ENCODE measurements at regions not wholly inside any gene's neighbourhood (a gene's known extent, or its start where the extent isn't known, plus 50 kb on each side); places are given as distances from the start of the nearest gene placed in this dataset.

GRCh38 chr6:119428633-119429032, 79.1 kb upstream of the MAN1A1 start:
- H3K36me3 ChIP-seq (ENCODE audit: insufficient read depth) = no peaks in the 10 kb centered on the region
- DNase-seq (ENCODE audit: low spot score) (no peak), ATAC-seq (no peak)
- no peaks in the 10 kb centered on the region for H4K20me1 ChIP-seq (replicated peaks; ENCODE audit: insufficient read depth)
- no peaks in the 10 kb centered on the region for H3K9me2 ChIP-seq (ENCODE audit: insufficient read depth)
- H3K4me1 ChIP-seq (ENCODE audit: insufficient read depth) = no peaks in the 10 kb centered on the region
- no peaks in the 10 kb centered on the region for H3K27me3 ChIP-seq (ENCODE audit: insufficient read depth)
- no peaks in the 10 kb centered on the region for H3K36me3 Mint-ChIP-seq (ENCODE audit: low read depth)
- H3K4me2 ChIP-seq = no peak overlapping the region
- no peaks in the 10 kb centered on the region; the same call in 2 of the 3 replicates for H3K9me3 Mint-ChIP-seq
- no peaks in the 10 kb centered on the region for H3K4me1 Mint-ChIP-seq
- no peak overlapping the region for H3K27ac Mint-ChIP-seq
- no peaks in the 10 kb centered on the region for H3K79me2 ChIP-seq (replicated peaks; ENCODE audit: insufficient read depth)
- no peak overlapping the region for H3K4me3 Mint-ChIP-seq
- no peak overlapping the region for H3K27ac ChIP-seq (ENCODE audit: low read depth)
- no peak overlapping the region for H2AFZ ChIP-seq
- TF ChIP-seq NANOG (IDR thresholded peaks at IDR 0.05; ENCODE audit: borderline replicate concordance) (no peak), ZNF462 (CRISPR knock-in tag; IDR thresholded peaks at IDR 0.05) (no peak), ZNF114 (CRISPR knock-in tag; IDR thresholded peaks at IDR 0.05) (no peak), POLR2AphosphoS5 (IDR thresholded peaks at IDR 0.05; ENCODE audit: low read depth) (no peak), JUNB (IDR thresholded peaks at IDR 0.05; ENCODE audit: unreplicated experiment) (no peak), STAT1 (IDR thresholded peaks at IDR 0.05; ENCODE audit: unreplicated experiment) (no peak)
- no peak overlapping the region for H3K4me3 ChIP-seq
- no peaks in the 10 kb centered on the region for H3K27me3 Mint-ChIP-seq (ENCODE audit: insufficient read depth, low read depth, poor library complexity)
- H3F3A ChIP-seq (replicated peaks; ENCODE audit: low read depth) = no peaks in the 10 kb centered on the region

DNA sequence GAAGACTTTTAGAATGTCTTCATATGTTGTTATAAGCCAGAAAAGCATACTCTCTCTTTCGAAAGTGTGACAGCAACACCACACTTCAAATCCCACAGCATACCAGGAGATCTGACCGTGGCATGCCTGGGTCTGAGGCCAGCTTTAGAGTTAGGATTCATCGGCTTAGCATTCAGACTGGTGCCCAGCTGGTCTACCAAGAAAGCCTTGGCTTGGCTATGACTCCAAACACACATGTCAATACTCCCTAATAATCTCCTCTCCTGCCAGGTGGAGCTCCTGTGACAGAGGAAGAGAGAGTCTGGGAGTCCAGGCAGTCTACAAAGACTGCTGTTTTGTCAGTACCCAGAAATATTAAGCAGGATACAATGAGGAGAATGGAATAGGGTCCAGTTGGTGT, 77.1 kb upstream of the MAN1A1 start:
- Histone ChIP-seq H3K4me2 (no peak overlapping the region), H3K9me2 (ENCODE audit: insufficient read depth) (no peaks in the 10 kb centered on the region), H3K27me3 (ENCODE audit: insufficient read depth) (no peaks in the 10 kb centered on the region), H3K4me1 (ENCODE audit: insufficient read depth) (no peaks in the 10 kb centered on the region), H4K20me1 (replicated peaks; ENCODE audit: insufficient read depth) (no peaks in the 10 kb centered on the region), H3K27ac (ENCODE audit: low read depth) (no peak overlapping the region), H3K36me3 (ENCODE audit: insufficient read depth) (no peaks in the 10 kb centered on the region), H3K79me2 (replicated peaks; ENCODE audit: insufficient read depth) (no peaks in the 10 kb centered on the region), H2AFZ (no peak overlapping the region), H3K4me3 (no peak overlapping the region), H3F3A (replicated peaks; ENCODE audit: low read depth) (no peaks in the 10 kb centered on the region)
- DNase-seq (ENCODE audit: low spot score) (no peak), ATAC-seq (no peak)
- H3K4me3 Mint-ChIP-seq = no peak overlapping the region
- H3K27ac Mint-ChIP-seq = no peak overlapping the region
- peaks cover 4% of the 10 kb centered on the region; the same call in 1 of the 3 replicates for H3K9me3 Mint-ChIP-seq
- H3K4me1 Mint-ChIP-seq = no peaks in the 10 kb centered on the region
- no peaks in the 10 kb centered on the region for H3K36me3 Mint-ChIP-seq (ENCODE audit: low read depth)
- H3K27me3 Mint-ChIP-seq (ENCODE audit: insufficient read depth, low read depth, poor library complexity) = no peaks in the 10 kb centered on the region
- TF ChIP-seq POLR2AphosphoS5 (IDR thresholded peaks at IDR 0.05; ENCODE audit: low read depth) (no peak), NANOG (IDR thresholded peaks at IDR 0.05; ENCODE audit: borderline replicate concordance) (no peak), STAT1 (IDR thresholded peaks at IDR 0.05; ENCODE audit: unreplicated experiment) (no peak), JUNB (IDR thresholded peaks at IDR 0.05; ENCODE audit: unreplicated experiment) (no peak), ZNF114 (CRISPR knock-in tag; IDR thresholded peaks at IDR 0.05) (no peak), ZNF331 (CRISPR knock-in tag; IDR thresholded peaks at IDR 0.05; ENCODE audit: low read depth) (no peak)
- TF ChIP-seq, protein P1, sequence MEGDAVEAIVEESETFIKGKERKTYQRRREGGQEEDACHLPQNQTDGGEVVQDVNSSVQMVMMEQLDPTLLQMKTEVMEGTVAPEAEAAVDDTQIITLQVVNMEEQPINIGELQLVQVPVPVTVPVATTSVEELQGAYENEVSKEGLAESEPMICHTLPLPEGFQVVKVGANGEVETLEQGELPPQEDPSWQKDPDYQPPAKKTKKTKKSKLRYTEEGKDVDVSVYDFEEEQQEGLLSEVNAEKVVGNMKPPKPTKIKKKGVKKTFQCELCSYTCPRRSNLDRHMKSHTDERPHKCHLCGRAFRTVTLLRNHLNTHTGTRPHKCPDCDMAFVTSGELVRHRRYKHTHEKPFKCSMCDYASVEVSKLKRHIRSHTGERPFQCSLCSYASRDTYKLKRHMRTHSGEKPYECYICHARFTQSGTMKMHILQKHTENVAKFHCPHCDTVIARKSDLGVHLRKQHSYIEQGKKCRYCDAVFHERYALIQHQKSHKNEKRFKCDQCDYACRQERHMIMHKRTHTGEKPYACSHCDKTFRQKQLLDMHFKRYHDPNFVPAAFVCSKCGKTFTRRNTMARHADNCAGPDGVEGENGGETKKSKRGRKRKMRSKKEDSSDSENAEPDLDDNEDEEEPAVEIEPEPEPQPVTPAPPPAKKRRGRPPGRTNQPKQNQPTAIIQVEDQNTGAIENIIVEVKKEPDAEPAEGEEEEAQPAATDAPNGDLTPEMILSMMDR (conservative IDR thresholded peaks at IDR 0.05; ENCODE audit: low read depth in 2 of 2) = no peak
- TF ChIP-seq, protein P2, sequence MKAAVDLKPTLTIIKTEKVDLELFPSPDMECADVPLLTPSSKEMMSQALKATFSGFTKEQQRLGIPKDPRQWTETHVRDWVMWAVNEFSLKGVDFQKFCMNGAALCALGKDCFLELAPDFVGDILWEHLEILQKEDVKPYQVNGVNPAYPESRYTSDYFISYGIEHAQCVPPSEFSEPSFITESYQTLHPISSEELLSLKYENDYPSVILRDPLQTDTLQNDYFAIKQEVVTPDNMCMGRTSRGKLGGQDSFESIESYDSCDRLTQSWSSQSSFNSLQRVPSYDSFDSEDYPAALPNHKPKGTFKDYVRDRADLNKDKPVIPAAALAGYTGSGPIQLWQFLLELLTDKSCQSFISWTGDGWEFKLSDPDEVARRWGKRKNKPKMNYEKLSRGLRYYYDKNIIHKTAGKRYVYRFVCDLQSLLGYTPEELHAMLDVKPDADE (IDR thresholded peaks at IDR 0.05) = no peak
